ENCODE measurements at regions not wholly inside any gene's neighbourhood (a gene's known extent, or its start where the extent isn't known, plus 50 kb on each side); places are given as distances from the start of the nearest gene placed in this dataset.

DNA sequence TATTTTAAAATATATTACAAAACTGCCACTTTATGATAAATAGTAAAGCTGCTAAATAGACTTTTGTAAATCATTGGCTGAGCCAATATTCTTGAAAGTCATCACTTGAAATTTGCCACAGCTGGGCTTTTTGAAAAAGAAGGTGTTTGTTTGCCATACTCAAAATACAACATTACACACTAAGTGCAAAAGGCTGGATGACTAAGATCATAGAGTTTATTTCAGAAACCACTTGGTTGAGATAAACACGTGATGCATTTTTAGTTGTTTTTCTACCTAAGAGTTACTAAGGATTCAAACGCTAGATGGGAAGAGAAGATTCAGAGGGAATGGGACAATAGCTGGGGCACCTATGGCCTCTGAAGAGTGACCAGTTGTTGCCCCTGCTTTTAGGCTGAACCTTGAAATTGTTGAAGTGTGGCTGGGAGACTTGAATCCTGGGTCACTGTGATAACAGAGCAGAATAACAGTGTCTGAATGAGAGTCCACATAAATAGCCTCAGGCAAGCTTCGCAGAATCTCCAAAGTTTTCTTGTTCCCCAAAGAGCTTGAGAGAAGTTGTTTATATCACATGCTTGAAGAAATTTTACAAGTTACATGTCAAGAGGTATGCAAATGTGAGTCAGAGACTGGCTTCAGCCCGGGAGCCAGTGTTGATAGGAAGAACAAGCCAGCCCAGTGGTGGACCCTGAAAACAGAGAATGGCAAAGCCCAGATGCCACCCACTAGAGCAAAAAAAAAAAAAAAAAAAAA lies 409.8 kb downstream of the GPD2 start:
- no peak for DNase-seq (ENCODE audit: low spot score)
- no peak for ATAC-seq (ENCODE audit: low FRiP score)

GRCh38 chr2:156852210-156852609 lies 405.3 kb upstream of the GALNT5 start:
- ATAC-seq (ENCODE audit: low FRiP score) (no peak), DNase-seq (ENCODE audit: low spot score) (no peak)
- no peak for TF ChIP-seq CTCF (IDR thresholded peaks at IDR 0.05)

More for the DNA sequence above, 409.8 kb downstream of the GPD2 start:
- TF ChIP-seq CTCF (IDR thresholded peaks at IDR 0.05): no peak

DNA sequence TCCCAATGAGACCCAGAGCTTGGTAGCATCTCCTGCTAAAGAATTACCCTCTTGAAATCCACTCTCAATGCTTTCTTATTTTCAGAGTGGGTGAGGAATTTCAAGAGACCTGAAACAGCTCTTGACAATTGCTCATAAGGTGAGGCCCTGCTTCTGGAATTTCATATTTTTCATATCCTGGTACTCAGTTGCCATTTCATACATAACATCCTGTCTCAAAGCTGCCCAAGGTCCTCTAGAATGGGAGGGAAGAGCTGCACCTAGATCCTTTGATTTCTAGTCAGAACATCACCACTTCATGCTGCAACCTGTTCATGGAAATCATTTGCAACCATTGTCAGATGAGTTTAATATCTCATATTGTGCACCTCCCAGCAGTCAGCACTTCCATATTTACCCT lies 404.8 kb upstream of the GALNT5 start:
- no peak for TF ChIP-seq CTCF (IDR thresholded peaks at IDR 0.05)
- ATAC-seq (ENCODE audit: low FRiP score): no peak
- no peak for DNase-seq (ENCODE audit: low spot score)

DNA sequence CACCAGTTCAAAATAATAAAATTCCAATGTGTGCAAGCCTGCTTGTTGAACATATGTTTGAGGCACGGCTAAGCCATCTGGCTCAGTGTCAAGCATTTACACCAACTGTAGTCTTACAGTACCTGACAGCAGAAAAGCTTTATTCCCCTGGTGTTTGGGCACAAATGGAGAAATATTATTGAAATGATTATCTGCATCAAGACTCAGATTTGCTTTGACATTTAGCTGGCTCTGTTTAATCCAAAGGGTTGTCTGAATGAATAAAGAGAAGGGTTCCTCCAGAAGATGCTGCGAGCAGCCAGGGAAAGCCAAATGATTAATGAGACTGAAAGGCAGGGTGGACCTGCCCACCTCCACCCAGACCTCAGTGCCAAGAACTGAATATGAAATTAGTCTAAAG lies 393.2 kb upstream of the GALNT5 start:
- ATAC-seq (ENCODE audit: low FRiP score): no peak

GRCh38 chr2:156864753-156865152 lies 392.8 kb upstream of the GALNT5 start:
- ATAC-seq (ENCODE audit: low FRiP score) (no peak), DNase-seq (ENCODE audit: low spot score) (no peak)
- no peak for TF ChIP-seq CTCF (IDR thresholded peaks at IDR 0.05)

More for the DNA sequence above, 393.2 kb upstream of the GALNT5 start:
- TF ChIP-seq CTCF (IDR thresholded peaks at IDR 0.05): no peak
- DNase-seq (ENCODE audit: low spot score): no peak

- DNase-seq (ENCODE audit: low spot score) (no peak), ATAC-seq (ENCODE audit: low FRiP score) (no peak)
- no peak for TF ChIP-seq CTCF (IDR thresholded peaks at IDR 0.05)
Observed at GRCh38 chr2:156867201-156867600, 390.3 kb upstream of the GALNT5 start.

DNA sequence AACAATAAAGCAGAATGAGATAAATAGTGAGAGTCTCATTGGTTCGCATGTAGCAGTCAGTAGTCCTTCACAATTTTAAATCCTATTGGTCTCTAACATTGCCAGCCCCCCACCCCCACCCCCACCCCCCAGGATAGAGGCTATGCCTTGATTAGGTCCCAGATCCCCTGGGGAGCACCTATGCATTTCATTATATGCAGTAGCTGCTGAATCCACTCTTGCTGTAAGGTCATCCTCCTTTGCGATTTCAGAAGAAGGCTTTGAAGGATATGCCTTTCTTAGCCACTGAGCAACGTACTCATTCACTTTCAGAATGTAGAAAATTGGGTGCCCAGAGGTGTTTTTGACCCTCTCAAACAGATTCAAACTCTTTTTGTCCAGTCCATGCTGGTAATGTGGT lies 382.8 kb upstream of the GALNT5 start:
- DNase-seq (ENCODE audit: low spot score): no peak
- no peak for TF ChIP-seq CTCF (IDR thresholded peaks at IDR 0.05)
- no peak for ATAC-seq (ENCODE audit: low FRiP score)
